ENCODE measurements at regions not wholly inside any gene's neighbourhood (a gene's known extent, or its start where the extent isn't known, plus 50 kb on each side); places are given as distances from the start of the nearest gene placed in this dataset.
"Not testable (repeated sequence)": the region's sequence is repeated elsewhere in the genome, so short reads cannot be mapped to it uniquely, and the experiment has no call there.

DNA sequence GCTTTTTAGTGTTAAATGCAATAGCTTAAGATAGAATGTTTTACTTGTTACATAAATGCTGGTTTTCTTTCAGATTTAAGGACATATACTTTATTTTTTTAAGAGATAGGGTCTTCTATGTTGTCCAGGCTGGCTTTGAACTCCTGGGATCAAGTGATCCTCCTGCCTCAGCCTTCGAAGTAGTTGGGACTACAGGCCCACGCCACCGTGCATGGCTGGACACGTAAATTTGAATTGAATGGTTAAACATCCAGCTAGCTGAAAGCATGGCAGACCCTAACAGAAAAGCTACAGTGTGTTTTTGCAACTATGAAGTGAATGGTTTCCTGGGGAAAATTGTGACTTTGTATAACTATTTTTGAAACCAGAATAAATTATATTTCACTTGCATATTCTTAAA, 2888.6 kb downstream of the RPIA start:
- H3K27me3 ChIP-seq (replicated peaks; ENCODE audit: control insufficient read depth, insufficient read depth, low read length, poor library complexity, severe bottlenecking); DNase-seq; H3K36me3 ChIP-seq (ENCODE audit: control insufficient read depth, insufficient read depth, low read length); H3K4me3 ChIP-seq (ENCODE audit: insufficient read depth, low read depth, low read length, poor library complexity, severe bottlenecking); H3K27ac ChIP-seq (ENCODE audit: insufficient read depth, low read length, poor library complexity, severe bottlenecking); H3K4me1 ChIP-seq (ENCODE audit: control insufficient read depth, insufficient read depth, low read length, poor library complexity, severe bottlenecking); H3K9me3 ChIP-seq (ENCODE audit: control insufficient read depth, low read length): not testable (repeated sequence)

- DNase-seq; H3K9me3 ChIP-seq (ENCODE audit: control insufficient read depth, low read length): not testable (repeated sequence)
Observed at GRCh38 chr2:91587098-91587497, 2895.6 kb downstream of the RPIA start.

GRCh38 chr2:91587908-91588535, 2896.5 kb downstream of the RPIA start:
- H3K27me3 ChIP-seq (replicated peaks; ENCODE audit: control insufficient read depth, insufficient read depth, low read length, poor library complexity, severe bottlenecking); H3K4me1 ChIP-seq (ENCODE audit: control insufficient read depth, insufficient read depth, low read length, poor library complexity, severe bottlenecking); H3K4me3 ChIP-seq (ENCODE audit: insufficient read depth, low read depth, low read length, poor library complexity, severe bottlenecking); H3K27ac ChIP-seq (ENCODE audit: insufficient read depth, low read length, poor library complexity, severe bottlenecking); H3K9me3 ChIP-seq (ENCODE audit: control insufficient read depth, low read length); DNase-seq; H3K36me3 ChIP-seq (ENCODE audit: control insufficient read depth, insufficient read depth, low read length): not testable (repeated sequence)

More at GRCh38 chr2:91587098-91587497, 2895.6 kb downstream of the RPIA start:
- not testable (repeated sequence) for H3K27ac ChIP-seq (ENCODE audit: insufficient read depth, low read length, poor library complexity, severe bottlenecking); H3K4me1 ChIP-seq (ENCODE audit: control insufficient read depth, insufficient read depth, low read length, poor library complexity, severe bottlenecking); H3K4me3 ChIP-seq (ENCODE audit: insufficient read depth, low read depth, low read length, poor library complexity, severe bottlenecking); H3K27me3 ChIP-seq (replicated peaks; ENCODE audit: control insufficient read depth, insufficient read depth, low read length, poor library complexity, severe bottlenecking); H3K36me3 ChIP-seq (ENCODE audit: control insufficient read depth, insufficient read depth, low read length)

GRCh38 chr2:91588782-91589223, 2897.3 kb downstream of the RPIA start:
- H3K27me3 ChIP-seq (replicated peaks; ENCODE audit: control insufficient read depth, insufficient read depth, low read length, poor library complexity, severe bottlenecking); H3K4me1 ChIP-seq (ENCODE audit: control insufficient read depth, insufficient read depth, low read length, poor library complexity, severe bottlenecking); DNase-seq: not testable (repeated sequence)

GRCh38 chr2:91589454-91590328, 2898.2 kb downstream of the RPIA start:
- H3K9me3 ChIP-seq (ENCODE audit: control insufficient read depth, low read length); H3K36me3 ChIP-seq (ENCODE audit: control insufficient read depth, insufficient read depth, low read length); H3K27ac ChIP-seq (ENCODE audit: insufficient read depth, low read length, poor library complexity, severe bottlenecking); H3K4me1 ChIP-seq (ENCODE audit: control insufficient read depth, insufficient read depth, low read length, poor library complexity, severe bottlenecking); H3K27me3 ChIP-seq (replicated peaks; ENCODE audit: control insufficient read depth, insufficient read depth, low read length, poor library complexity, severe bottlenecking); H3K4me3 ChIP-seq (ENCODE audit: insufficient read depth, low read depth, low read length, poor library complexity, severe bottlenecking); DNase-seq: not testable (repeated sequence)

More at GRCh38 chr2:91588782-91589223, 2897.3 kb downstream of the RPIA start:
- H3K27ac ChIP-seq (ENCODE audit: insufficient read depth, low read length, poor library complexity, severe bottlenecking); H3K36me3 ChIP-seq (ENCODE audit: control insufficient read depth, insufficient read depth, low read length); H3K9me3 ChIP-seq (ENCODE audit: control insufficient read depth, low read length); H3K4me3 ChIP-seq (ENCODE audit: insufficient read depth, low read depth, low read length, poor library complexity, severe bottlenecking): not testable (repeated sequence)

GRCh38 chr2:91590381-91590780, 2898.9 kb downstream of the RPIA start:
- not testable (repeated sequence) for H3K9me3 ChIP-seq (ENCODE audit: control insufficient read depth, low read length); H3K4me3 ChIP-seq (ENCODE audit: insufficient read depth, low read depth, low read length, poor library complexity, severe bottlenecking); H3K27ac ChIP-seq (ENCODE audit: insufficient read depth, low read length, poor library complexity, severe bottlenecking); DNase-seq; H3K27me3 ChIP-seq (replicated peaks; ENCODE audit: control insufficient read depth, insufficient read depth, low read length, poor library complexity, severe bottlenecking); H3K36me3 ChIP-seq (ENCODE audit: control insufficient read depth, insufficient read depth, low read length); H3K4me1 ChIP-seq (ENCODE audit: control insufficient read depth, insufficient read depth, low read length, poor library complexity, severe bottlenecking)

DNA sequence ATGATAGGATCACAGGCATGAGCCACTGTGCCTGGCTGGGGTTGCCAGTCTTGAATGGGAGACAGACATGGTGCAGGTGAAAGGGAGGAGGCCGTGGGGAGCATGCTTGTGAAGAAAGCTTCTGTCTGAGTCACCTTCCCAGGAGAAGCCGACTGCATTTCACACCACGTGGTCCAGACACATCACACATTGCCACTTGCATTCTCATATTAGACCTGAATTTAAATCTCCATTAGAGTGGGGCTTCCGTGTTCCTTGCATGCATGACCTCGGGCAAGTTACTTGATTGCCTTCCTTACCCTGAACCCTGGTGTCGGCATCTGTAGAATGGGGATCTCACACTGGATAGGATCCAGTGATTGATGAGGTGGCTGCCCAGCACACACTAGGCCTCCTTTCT, 2899.6 kb downstream of the RPIA start:
- not testable (repeated sequence) for H3K36me3 ChIP-seq (ENCODE audit: control insufficient read depth, insufficient read depth, low read length); H3K4me3 ChIP-seq (ENCODE audit: insufficient read depth, low read depth, low read length, poor library complexity, severe bottlenecking); DNase-seq

DNA sequence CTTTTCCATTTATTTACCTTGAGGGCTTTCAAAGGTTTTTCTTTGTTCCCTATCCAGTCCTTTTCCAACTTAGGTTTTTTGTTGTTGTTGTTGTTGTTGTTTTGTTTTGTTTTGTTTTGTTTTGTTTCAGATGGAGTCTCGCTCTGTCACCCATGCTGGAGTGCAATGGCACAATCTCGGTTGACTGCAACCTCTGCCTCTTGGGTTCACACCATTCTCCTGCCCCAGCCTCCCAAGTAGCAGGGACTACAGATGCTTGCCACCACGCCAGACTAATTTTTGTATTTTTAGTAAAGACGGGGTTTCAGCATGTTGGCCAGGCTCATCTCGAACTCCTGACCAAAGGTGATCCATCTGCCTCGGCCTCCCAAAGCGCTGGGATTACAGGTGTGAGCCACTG, 2906.0 kb downstream of the RPIA start:
- DNase-seq; H3K4me1 ChIP-seq (ENCODE audit: control insufficient read depth, insufficient read depth, low read length, poor library complexity, severe bottlenecking); H3K36me3 ChIP-seq (ENCODE audit: control insufficient read depth, insufficient read depth, low read length); H3K27me3 ChIP-seq (replicated peaks; ENCODE audit: control insufficient read depth, insufficient read depth, low read length, poor library complexity, severe bottlenecking); H3K4me3 ChIP-seq (ENCODE audit: insufficient read depth, low read depth, low read length, poor library complexity, severe bottlenecking); H3K27ac ChIP-seq (ENCODE audit: insufficient read depth, low read length, poor library complexity, severe bottlenecking); H3K9me3 ChIP-seq (ENCODE audit: control insufficient read depth, low read length): not testable (repeated sequence)

More for the DNA sequence above, 2899.6 kb downstream of the RPIA start:
- H3K4me1 ChIP-seq (ENCODE audit: control insufficient read depth, insufficient read depth, low read length, poor library complexity, severe bottlenecking); H3K9me3 ChIP-seq (ENCODE audit: control insufficient read depth, low read length); H3K27ac ChIP-seq (ENCODE audit: insufficient read depth, low read length, poor library complexity, severe bottlenecking); H3K27me3 ChIP-seq (replicated peaks; ENCODE audit: control insufficient read depth, insufficient read depth, low read length, poor library complexity, severe bottlenecking): not testable (repeated sequence)

- not testable (repeated sequence) for H3K36me3 ChIP-seq (ENCODE audit: control insufficient read depth, insufficient read depth, low read length); DNase-seq; H3K4me3 ChIP-seq (ENCODE audit: insufficient read depth, low read depth, low read length, poor library complexity, severe bottlenecking); H3K4me1 ChIP-seq (ENCODE audit: control insufficient read depth, insufficient read depth, low read length, poor library complexity, severe bottlenecking); H3K9me3 ChIP-seq (ENCODE audit: control insufficient read depth, low read length); H3K27ac ChIP-seq (ENCODE audit: insufficient read depth, low read length, poor library complexity, severe bottlenecking); H3K27me3 ChIP-seq (replicated peaks; ENCODE audit: control insufficient read depth, insufficient read depth, low read length, poor library complexity, severe bottlenecking)
Observed at GRCh38 chr2:91598519-91598918, 2907.0 kb downstream of the RPIA start.

- not testable (repeated sequence) for H3K4me3 ChIP-seq (ENCODE audit: insufficient read depth, low read depth, low read length, poor library complexity, severe bottlenecking); H3K27me3 ChIP-seq (replicated peaks; ENCODE audit: control insufficient read depth, insufficient read depth, low read length, poor library complexity, severe bottlenecking); H3K4me1 ChIP-seq (ENCODE audit: control insufficient read depth, insufficient read depth, low read length, poor library complexity, severe bottlenecking); H3K27ac ChIP-seq (ENCODE audit: insufficient read depth, low read length, poor library complexity, severe bottlenecking); H3K36me3 ChIP-seq (ENCODE audit: control insufficient read depth, insufficient read depth, low read length); DNase-seq; H3K9me3 ChIP-seq (ENCODE audit: control insufficient read depth, low read length)
Observed at GRCh38 chr2:91599000-91599399, 2907.5 kb downstream of the RPIA start.

All from effector memory CD4-positive, alpha-beta T cell (primary cell).